ENCODE measurements at regions not wholly inside any gene's neighbourhood (a gene's known extent, or its start where the extent isn't known, plus 50 kb on each side); places are given as distances from the start of the nearest gene placed in this dataset.

- Histone ChIP-seq H3K9me1 (replicated peaks; ENCODE audit: control insufficient read depth, extremely low read depth, insufficient read depth, low read length) (no peaks in the 10 kb centered on the region), H3K4me1 (ENCODE audit: control insufficient read depth, extremely low read depth, insufficient read depth, low read length) (peaks cover 13% of the 10 kb centered on the region), H4K20me1 (replicated peaks; ENCODE audit: control insufficient read depth, extremely low read depth, insufficient read depth, low read length) (no peaks in the 10 kb centered on the region), H3K4me3 (replicated peaks in 1 of 3; ENCODE audit: insufficient read depth in 1 of 3, low read depth in 1 of 3, low read length in 3 of 3) (no peak overlapping the region), H3K9me3 (replicated peaks; ENCODE audit: control insufficient read depth, insufficient read depth, low read length) (no peaks in the 10 kb centered on the region), H3K79me2 (ENCODE audit: control insufficient read depth, insufficient read depth, low read length) (no peaks in the 10 kb centered on the region), H3K4me2 (ENCODE audit: insufficient read depth, low read length) (no peak overlapping the region), H3K9ac (replicated peaks; ENCODE audit: extremely low read depth, insufficient read depth, low read length) (no peak overlapping the region), H3K36me3 (ENCODE audit: control insufficient read depth in 2 of 2, extremely low read depth in 1 of 2, insufficient read depth in 2 of 2, low read length in 2 of 2) (no peaks in the 10 kb centered on the region), H3K27ac (ENCODE audit: insufficient read depth, low read depth, low read length) (no peak overlapping the region), H2AFZ (ENCODE audit: low read depth, low read length) (peak overlapping the region; percentile 54), H3K27me3 (ENCODE audit: control insufficient read depth in 2 of 2, insufficient read depth in 2 of 2, low read length in 2 of 2) (no peaks in the 10 kb centered on the region)
- no peak for TF ChIP-seq EZH2 (IDR thresholded peaks at IDR 0.05; ENCODE audit: borderline replicate concordance, low read depth, low read length, severe bottlenecking)
- TF ChIP-seq MAX (IDR thresholded peaks at IDR 0.05; ENCODE audit: insufficient read depth, insufficient read length), result no peak
- no peak for TF ChIP-seq FOS (IDR thresholded peaks at IDR 0.05; ENCODE audit: borderline replicate concordance, insufficient read depth, low read length)
- no peak for TF ChIP-seq POLR2A (IDR thresholded peaks at IDR 0.05; ENCODE audit: low read depth, low read length)
- TF ChIP-seq JUN (IDR thresholded peaks at IDR 0.05; ENCODE audit: borderline replicate concordance, insufficient read depth, insufficient read length, low read depth), result no peak
- FAIRE-seq (peak; percentile 68), DNase-seq (ENCODE audit: low read depth, low spot score) (no peak)
- dilution Hi-C loops (cut with MboI; ENCODE audit: extremely low pct_ligation_motif_present, low sequenced_read_pairs), result no loop called here
- intact Hi-C loops (cut with micrococcal nuclease), result no loop called here
- POLR2A ChIA-PET, result no interaction called here
- CTCF ChIA-PET, result interaction anchor here (2.8 kb wide), 1 partner anchor 47 kb away, joined by 10 read pairs; no protein-coding TSS in a partner anchor
- BruUV-seq (replicated peaks), result no TSS peak
Measured at GRCh38 chr4:176999935-177000543, 207.3 kb upstream of the VEGFC start.

GRCh38 chr4:177001271-177002175 is 208.8 kb upstream of the VEGFC start:
- H3K27me3 ChIP-seq (ENCODE audit: control insufficient read depth in 2 of 2, insufficient read depth in 2 of 2, low read length in 2 of 2), result no peaks in the 10 kb centered on the region
- intact Hi-C loops (cut with micrococcal nuclease) (no loop called here), dilution Hi-C loops (cut with MboI; ENCODE audit: extremely low pct_ligation_motif_present, low sequenced_read_pairs) (no loop called here)
- H3K79me2 ChIP-seq (ENCODE audit: control insufficient read depth, insufficient read depth, low read length), result no peaks in the 10 kb centered on the region
- no peak overlapping the region for H3K4me2 ChIP-seq (ENCODE audit: insufficient read depth, low read length)
- FAIRE-seq (no peak), DNase-seq (ENCODE audit: low read depth, low spot score) (no peak)
- H2AFZ ChIP-seq (ENCODE audit: low read depth, low read length), result peak overlapping the region; percentile 16
- BruUV-seq (replicated peaks), result no TSS peak
- H3K4me3 ChIP-seq (replicated peaks in 1 of 3; ENCODE audit: insufficient read depth in 1 of 3, low read depth in 1 of 3, low read length in 3 of 3), result no peak overlapping the region
- H3K36me3 ChIP-seq (ENCODE audit: control insufficient read depth in 2 of 2, extremely low read depth in 1 of 2, insufficient read depth in 2 of 2, low read length in 2 of 2), result no peaks in the 10 kb centered on the region
- no peaks in the 10 kb centered on the region for H4K20me1 ChIP-seq (replicated peaks; ENCODE audit: control insufficient read depth, extremely low read depth, insufficient read depth, low read length)
- H3K9ac ChIP-seq (replicated peaks; ENCODE audit: extremely low read depth, insufficient read depth, low read length), result no peak overlapping the region
- no peaks in the 10 kb centered on the region for H3K9me1 ChIP-seq (replicated peaks; ENCODE audit: control insufficient read depth, extremely low read depth, insufficient read depth, low read length)
- TF ChIP-seq FOS (IDR thresholded peaks at IDR 0.05; ENCODE audit: borderline replicate concordance, insufficient read depth, low read length) (peak; percentile 63), MYC (IDR thresholded peaks at IDR 0.05; ENCODE audit: low read depth, low read length) (no peak), EZH2 (IDR thresholded peaks at IDR 0.05; ENCODE audit: borderline replicate concordance, low read depth, low read length, severe bottlenecking) (no peak), POLR2AphosphoS5 (IDR thresholded peaks at IDR 0.05; ENCODE audit: insufficient read depth, low read depth, low read length) (no peak), JUN (IDR thresholded peaks at IDR 0.05; ENCODE audit: borderline replicate concordance, insufficient read depth, insufficient read length, low read depth) (peak; percentile 16), GATA2 (IDR thresholded peaks at IDR 0.05; ENCODE audit: insufficient read depth, insufficient read length, low read depth, low read length) (peak; percentile 44)
- H3K27ac ChIP-seq (ENCODE audit: insufficient read depth, low read depth, low read length), result no peak overlapping the region
- H3K4me1 ChIP-seq (ENCODE audit: control insufficient read depth, extremely low read depth, insufficient read depth, low read length), result peaks cover 24% of the 10 kb centered on the region
- POLR2A ChIA-PET, result no interaction called here
- CTCF ChIA-PET, result interaction anchor here (1.0 to 2.8 kb wide), 3 partner anchors 11 to 46 kb away, joined by 3 to 10 read pairs (median 4); no protein-coding TSS in a partner anchor
- no peaks in the 10 kb centered on the region for H3K9me3 ChIP-seq (replicated peaks; ENCODE audit: control insufficient read depth, insufficient read depth, low read length)
